GM13976 (cell line): ENCODE measurements at regions not wholly inside any gene's neighbourhood (a gene's known extent, or its start where the extent isn't known, plus 50 kb on each side); places are given as distances from the start of the nearest gene placed in this dataset.

Source experiments
- DNase-seq: peaks from one replicate; pipeline ENCODE4 v3.0.0; 2012; ENCODE audit warnings: low spot score
- CTCF ChIP-seq: IDR thresholded peaks from 2 replicates; pipeline ENCODE4 v1.5.1; 2012; ENCODE audit warnings: borderline replicate concordance, mild to moderate bottlenecking; ENCODE audit not compliant: insufficient read depth; ENCODE audit errors: extremely low read depth, missing control alignments, control extremely low read depth
- in situ Hi-C: fragments of 300-500 bp; cut with MboI; formaldehyde crosslinking; loops from one replicate; pipeline ENCODE4 v1.12.0; 2022; ENCODE audit warnings: low sequenced_read_pairs, mixed read lengths, inconsistent platforms; ENCODE audit not compliant: unreplicated experiment

- no peak for TF ChIP-seq CTCF
- no peak for DNase-seq
- in situ Hi-C loops = no loop called here
These were observed 410.4 kb upstream of the PTPRD start for GRCh38 chr9:11023201-11023600.

GRCh38 chr9:11025775-11026174 is 413.0 kb upstream of the PTPRD start:
- DNase-seq = no peak
- TF ChIP-seq CTCF = no peak
- in situ Hi-C loops = no loop called here

GRCh38 chr9:11038366-11038765 is 425.6 kb upstream of the PTPRD start:
- TF ChIP-seq CTCF = no peak
- DNase-seq = no peak
- in situ Hi-C loops = no loop called here

- in situ Hi-C loops = no loop called here
- no peak for TF ChIP-seq CTCF
These were observed 426.2 kb upstream of the PTPRD start for GRCh38 chr9:11039006-11039405.

GRCh38 chr9:11045589-11045988 is 432.8 kb upstream of the PTPRD start:
- in situ Hi-C loops = no loop called here
- no peak for TF ChIP-seq CTCF
- no peak for DNase-seq

More at GRCh38 chr9:11039006-11039405, 426.2 kb upstream of the PTPRD start:
- no peak for DNase-seq

GRCh38 chr9:11063263-11063662 is 450.5 kb upstream of the PTPRD start:
- no peak for TF ChIP-seq CTCF
- no peak for DNase-seq
- in situ Hi-C loops = no loop called here

- no peak for TF ChIP-seq CTCF
- in situ Hi-C loops = no loop called here
- DNase-seq = no peak
These were observed 452.1 kb upstream of the PTPRD start for GRCh38 chr9:11064909-11065308.
